ENCODE measurements at regions not wholly inside any gene's neighbourhood (a gene's known extent, or its start where the extent isn't known, plus 50 kb on each side); places are given as distances from the start of the nearest gene placed in this dataset.

DNA sequence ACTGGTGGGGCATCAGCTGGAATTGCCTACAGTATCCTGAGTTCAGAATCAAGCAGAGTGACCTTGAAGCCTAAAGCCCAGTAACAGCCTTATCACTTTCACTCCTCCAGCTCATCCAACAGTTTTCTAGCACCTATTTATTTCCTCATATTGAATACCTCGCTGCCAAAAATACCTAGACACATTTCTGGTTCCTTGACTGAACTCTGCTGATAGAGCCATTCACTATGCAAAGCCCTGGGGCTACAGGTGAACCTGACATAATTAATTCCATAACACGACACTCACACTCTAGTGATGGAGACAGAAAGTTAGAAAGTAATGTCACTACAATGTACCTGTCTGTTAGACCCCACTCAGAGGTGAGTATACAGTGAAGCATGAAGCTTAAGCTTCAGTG, 149.0 kb upstream of the STX18 start:
- peaks cover 11% of the 10 kb centered on the region for H3K27me3 ChIP-seq (ENCODE audit: insufficient read depth, insufficient read length)
- TF ChIP-seq ZNF274 (IDR thresholded peaks at IDR 0.05; ENCODE audit: low read depth, low read length) (no peak), SUZ12 (IDR thresholded peaks at IDR 0.05; ENCODE audit: extremely low read depth, insufficient read depth, insufficient read length) (no peak), YY1 (IDR thresholded peaks at IDR 0.05; ENCODE audit: insufficient read depth, insufficient read length) (no peak)
- no peaks in the 10 kb centered on the region for H3K9me3 ChIP-seq (ENCODE audit: insufficient read depth, low read length)
- no peak overlapping the region for H3K9ac ChIP-seq (ENCODE audit: insufficient read length, low read depth)
- no peak for DNase-seq (ENCODE audit: low read depth, low spot score)
- H3K4me3 ChIP-seq (ENCODE audit: insufficient read length, low read depth), result no peak overlapping the region
- H3K4me1 ChIP-seq (ENCODE audit: insufficient read depth, insufficient read length), result peaks cover 10% of the 10 kb centered on the region
- no peaks in the 10 kb centered on the region for H3K36me3 ChIP-seq (ENCODE audit: insufficient read depth, insufficient read length, low read length)

DNA sequence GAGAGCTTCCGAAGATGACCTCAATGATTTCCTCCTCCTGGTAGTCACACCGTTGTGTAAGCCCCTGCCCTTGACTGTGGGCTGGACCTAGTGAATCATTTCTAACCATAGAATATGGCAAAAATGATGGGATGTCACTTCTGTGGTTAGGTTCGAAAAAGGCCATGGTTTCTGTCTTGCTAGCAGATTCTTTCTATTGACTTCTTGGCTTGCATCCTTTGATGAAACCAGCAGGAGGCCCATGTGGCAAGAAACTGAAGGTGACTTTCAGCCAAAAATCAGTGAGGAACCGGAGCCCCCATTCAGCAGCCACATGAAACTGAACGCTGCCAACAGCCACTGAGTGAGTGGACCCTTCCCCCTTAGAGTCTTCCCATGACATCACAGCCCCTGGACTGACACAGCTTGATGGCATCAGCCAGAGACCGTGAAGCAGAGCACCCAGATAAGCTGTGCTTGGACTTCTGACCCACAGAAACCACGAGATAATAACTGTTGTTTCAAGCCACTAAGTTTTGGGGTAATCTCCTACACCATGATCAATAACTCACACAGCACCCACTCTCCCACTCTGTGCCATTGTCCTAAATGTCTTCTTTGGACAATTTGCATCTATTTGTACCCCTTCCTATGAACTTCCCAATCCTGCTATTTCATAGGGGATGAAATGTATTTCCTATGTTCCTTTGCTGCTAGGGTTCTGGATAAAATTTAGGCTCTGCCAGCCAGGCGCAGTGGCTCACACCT, 148.0 kb upstream of the STX18 start:
- Histone ChIP-seq H3K9me3 (ENCODE audit: insufficient read depth, low read length) (no peaks in the 10 kb centered on the region), H3K27me3 (ENCODE audit: insufficient read depth, insufficient read length) (peaks cover 2% of the 10 kb centered on the region), H3K4me3 (ENCODE audit: insufficient read length, low read depth) (no peak overlapping the region), H3K4me1 (ENCODE audit: insufficient read depth, insufficient read length) (peaks cover 12% of the 10 kb centered on the region), H3K9ac (ENCODE audit: insufficient read length, low read depth) (no peak overlapping the region), H3K36me3 (ENCODE audit: insufficient read depth, insufficient read length, low read length) (no peaks in the 10 kb centered on the region)
- no peak for DNase-seq (ENCODE audit: low read depth, low spot score)
- no peak for TF ChIP-seq SUZ12 (IDR thresholded peaks at IDR 0.05; ENCODE audit: extremely low read depth, insufficient read depth, insufficient read length)
- TF ChIP-seq YY1 (IDR thresholded peaks at IDR 0.05; ENCODE audit: insufficient read depth, insufficient read length), result no peak
- no peak for TF ChIP-seq ZNF274 (IDR thresholded peaks at IDR 0.05; ENCODE audit: low read depth, low read length)

DNA sequence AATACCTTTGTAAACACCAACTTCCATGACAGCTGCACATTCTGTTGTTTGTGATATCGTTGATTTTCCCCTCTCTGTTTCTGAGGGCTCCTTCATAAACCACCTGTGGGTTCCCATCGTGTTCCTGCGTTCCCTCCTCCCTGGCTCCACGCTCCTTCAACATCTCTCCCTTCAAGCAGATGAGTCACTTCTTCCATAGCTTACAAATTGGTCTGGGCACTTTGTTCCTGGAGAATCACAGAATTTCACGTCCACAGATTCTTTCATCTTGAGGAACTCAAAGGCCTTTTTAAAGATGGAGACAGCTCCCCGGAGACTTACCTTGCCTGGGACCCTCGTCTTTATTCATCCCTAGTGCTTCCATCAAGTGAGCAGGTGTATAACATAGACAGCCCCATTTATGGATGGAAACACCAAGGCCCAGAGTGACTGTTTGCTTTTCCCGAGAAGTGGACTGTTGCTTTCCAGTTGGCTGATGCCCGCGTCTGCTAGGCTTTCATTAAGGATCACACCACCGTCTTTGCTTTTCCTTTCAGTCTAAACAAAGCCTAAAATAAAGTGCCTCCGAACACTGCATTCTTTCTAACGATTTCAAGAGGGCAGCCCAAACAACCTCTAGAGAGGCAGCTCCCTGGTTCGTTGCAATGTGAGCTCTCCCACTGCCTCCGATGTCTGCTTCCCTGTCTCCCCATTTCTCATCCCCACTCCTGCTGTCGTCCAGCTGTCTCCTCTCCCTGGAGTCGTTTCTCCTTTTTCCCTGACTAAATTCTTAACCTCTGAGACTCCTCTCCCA, 146.3 kb upstream of the STX18 start:
- Histone ChIP-seq H3K4me1 (ENCODE audit: insufficient read depth, insufficient read length) (peaks cover 2% of the 10 kb centered on the region), H3K27me3 (ENCODE audit: insufficient read depth, insufficient read length) (no peaks in the 10 kb centered on the region), H3K4me3 (ENCODE audit: insufficient read length, low read depth) (no peak overlapping the region), H3K9me3 (ENCODE audit: insufficient read depth, low read length) (no peaks in the 10 kb centered on the region), H3K9ac (ENCODE audit: insufficient read length, low read depth) (no peak overlapping the region), H3K36me3 (ENCODE audit: insufficient read depth, insufficient read length, low read length) (no peaks in the 10 kb centered on the region)
- TF ChIP-seq ZNF274 (IDR thresholded peaks at IDR 0.05; ENCODE audit: low read depth, low read length) (no peak), YY1 (IDR thresholded peaks at IDR 0.05; ENCODE audit: insufficient read depth, insufficient read length) (no peak), SUZ12 (IDR thresholded peaks at IDR 0.05; ENCODE audit: extremely low read depth, insufficient read depth, insufficient read length) (no peak)
- DNase-seq (ENCODE audit: low read depth, low spot score), result no peak

DNA sequence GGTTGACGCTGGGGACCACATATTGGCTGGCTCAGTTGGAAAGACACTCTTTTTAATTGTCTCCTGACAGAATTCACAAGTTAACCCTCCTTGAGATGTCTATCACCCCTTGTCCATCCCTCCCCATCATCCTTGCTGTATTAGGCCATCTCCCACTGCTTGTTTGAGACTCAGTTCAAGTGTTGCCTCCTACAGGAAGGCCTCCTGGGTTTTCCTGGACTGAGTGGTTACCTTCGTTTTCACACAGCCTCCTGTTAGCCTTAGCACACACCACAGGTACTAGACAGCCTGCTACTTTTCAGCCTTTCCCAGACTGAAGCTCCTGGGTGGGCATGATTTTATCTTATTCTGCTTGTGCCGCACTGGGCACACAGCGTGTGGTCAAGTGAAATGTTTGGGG, 145.3 kb upstream of the STX18 start:
- no peak for TF ChIP-seq YY1 (IDR thresholded peaks at IDR 0.05; ENCODE audit: insufficient read depth, insufficient read length)
- no peak for TF ChIP-seq SUZ12 (IDR thresholded peaks at IDR 0.05; ENCODE audit: extremely low read depth, insufficient read depth, insufficient read length)
- TF ChIP-seq ZNF274 (IDR thresholded peaks at IDR 0.05; ENCODE audit: low read depth, low read length), result no peak
- Histone ChIP-seq H3K9me3 (ENCODE audit: insufficient read depth, low read length) (no peaks in the 10 kb centered on the region), H3K4me1 (ENCODE audit: insufficient read depth, insufficient read length) (peaks cover 2% of the 10 kb centered on the region), H3K36me3 (ENCODE audit: insufficient read depth, insufficient read length, low read length) (no peaks in the 10 kb centered on the region), H3K9ac (ENCODE audit: insufficient read length, low read depth) (no peak overlapping the region), H3K27me3 (ENCODE audit: insufficient read depth, insufficient read length) (no peaks in the 10 kb centered on the region), H3K4me3 (ENCODE audit: insufficient read length, low read depth) (no peak overlapping the region)
- no peak for DNase-seq (ENCODE audit: low read depth, low spot score)

DNA sequence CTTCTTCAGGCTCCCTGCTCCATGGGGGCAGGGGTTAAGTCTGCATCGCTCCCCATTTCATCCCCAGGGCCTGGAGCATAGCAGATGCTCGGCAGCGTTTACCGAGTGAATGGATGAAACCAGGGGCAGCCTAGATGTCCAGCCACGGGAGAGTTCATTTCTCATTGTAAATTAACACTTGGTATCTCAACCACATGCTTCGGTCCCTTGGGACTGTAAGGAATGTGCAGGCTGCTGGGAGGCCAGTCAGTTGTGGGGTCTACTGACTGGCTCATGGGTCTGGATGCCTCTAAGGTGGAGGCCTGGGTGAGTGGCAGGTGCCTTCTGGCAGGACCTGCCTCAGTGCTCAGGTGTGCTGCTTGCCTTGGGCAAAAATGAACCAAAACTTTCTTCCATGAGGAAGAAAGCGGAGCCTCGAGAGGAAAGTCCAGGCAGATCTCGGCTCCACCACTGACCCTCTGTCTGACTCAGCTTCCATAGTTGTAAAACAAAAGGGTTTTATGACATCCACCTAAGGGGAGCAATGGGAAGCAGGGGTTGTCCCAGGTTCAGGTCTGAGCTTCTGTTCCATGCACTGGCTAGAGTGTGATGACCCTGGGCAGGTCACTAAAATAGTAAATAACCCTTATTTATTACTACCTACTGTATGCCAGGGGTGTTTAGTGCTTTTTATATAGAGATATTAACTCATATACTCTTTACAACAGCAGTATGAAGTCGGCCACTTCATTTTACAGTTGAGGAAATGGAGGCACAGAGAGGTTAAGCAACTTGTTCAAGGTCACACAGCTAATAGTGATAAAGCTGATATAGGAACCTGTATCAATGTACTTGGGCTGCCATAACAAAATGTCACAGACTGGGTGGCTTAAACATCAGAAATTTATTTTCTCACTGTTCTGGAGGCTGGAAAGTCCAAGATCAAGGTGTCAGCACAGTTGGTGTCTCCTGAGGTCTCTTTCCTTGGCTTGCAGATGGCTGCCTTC, 144.3 kb upstream of the STX18 start:
- no peak for DNase-seq (ENCODE audit: low read depth, low spot score)
- Histone ChIP-seq H3K4me3 (ENCODE audit: insufficient read length, low read depth) (no peak overlapping the region), H3K36me3 (ENCODE audit: insufficient read depth, insufficient read length, low read length) (peaks cover 2% of the 10 kb centered on the region), H3K9me3 (ENCODE audit: insufficient read depth, low read length) (no peaks in the 10 kb centered on the region), H3K27me3 (ENCODE audit: insufficient read depth, insufficient read length) (no peaks in the 10 kb centered on the region), H3K4me1 (ENCODE audit: insufficient read depth, insufficient read length) (peaks cover 2% of the 10 kb centered on the region), H3K9ac (ENCODE audit: insufficient read length, low read depth) (no peak overlapping the region)
- no peak for TF ChIP-seq SUZ12 (IDR thresholded peaks at IDR 0.05; ENCODE audit: extremely low read depth, insufficient read depth, insufficient read length)

DNA sequence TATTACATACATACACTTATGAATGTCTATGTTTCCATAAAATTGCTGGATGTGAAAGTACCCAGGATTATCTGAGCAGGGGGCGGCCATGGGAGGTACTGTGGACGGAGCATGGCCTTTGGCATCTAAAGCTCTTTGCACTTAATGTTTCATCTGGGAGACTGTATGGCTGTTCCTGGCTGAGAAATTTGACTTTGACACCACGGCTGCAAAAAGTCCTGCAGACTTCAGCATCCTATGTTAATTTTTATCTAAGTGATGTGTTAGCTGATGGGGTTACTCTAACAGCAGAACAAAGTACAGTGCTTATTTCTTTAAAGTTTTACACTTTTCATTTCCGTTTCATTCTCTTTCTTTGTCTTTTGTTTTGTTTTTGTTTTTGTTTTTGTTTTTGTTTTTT, 139.8 kb upstream of the STX18 start:
- TF ChIP-seq SUZ12 (IDR thresholded peaks at IDR 0.05; ENCODE audit: extremely low read depth, insufficient read depth, insufficient read length) (no peak), ZNF274 (IDR thresholded peaks at IDR 0.05; ENCODE audit: low read depth, low read length) (no peak), YY1 (IDR thresholded peaks at IDR 0.05; ENCODE audit: insufficient read depth, insufficient read length) (no peak)
- Histone ChIP-seq H3K4me3 (ENCODE audit: insufficient read length, low read depth) (no peak overlapping the region), H3K4me1 (ENCODE audit: insufficient read depth, insufficient read length) (peaks cover 2% of the 10 kb centered on the region), H3K36me3 (ENCODE audit: insufficient read depth, insufficient read length, low read length) (peaks cover 3% of the 10 kb centered on the region), H3K9me3 (ENCODE audit: insufficient read depth, low read length) (peaks cover 4% of the 10 kb centered on the region; the same call in 1 of the 2 replicates), H3K9ac (ENCODE audit: insufficient read length, low read depth) (no peak overlapping the region), H3K27me3 (ENCODE audit: insufficient read depth, insufficient read length) (no peaks in the 10 kb centered on the region)
- no peak for DNase-seq (ENCODE audit: low read depth, low spot score)
